ENCODE measurements at regions not wholly inside any gene's neighbourhood (a gene's known extent, or its start where the extent isn't known, plus 50 kb on each side); places are given as distances from the start of the nearest gene placed in this dataset.

- Mint-ChIP-seq H3K4me3 (no peak overlapping the region), H3K27me3 (no peaks in the 10 kb centered on the region), H3K4me1 (no peaks in the 10 kb centered on the region), H3K9me3 (peaks cover 2% of the 10 kb centered on the region), H3K36me3 (no peaks in the 10 kb centered on the region), H3K27ac (no peak overlapping the region)
- ATAC-seq (ENCODE audit: low read depth) (no peak), DNase-seq (ENCODE audit: low spot score in 2 of 2) (no peak)
Measured at GRCh38 chr2:199115169-199115568, 342.6 kb downstream of the SATB2 start.

- Mint-ChIP-seq H3K4me3 (no peak overlapping the region), H3K27ac (no peak overlapping the region), H3K9me3 (peaks cover 2% of the 10 kb centered on the region), H3K36me3 (no peaks in the 10 kb centered on the region), H3K4me1 (no peaks in the 10 kb centered on the region), H3K27me3 (no peaks in the 10 kb centered on the region)
- no peak for DNase-seq (ENCODE audit: low spot score in 2 of 2)
- ATAC-seq (ENCODE audit: low read depth): no peak
Measured at GRCh38 chr2:199113111-199113510, 344.6 kb downstream of the SATB2 start.

GRCh38 chr2:199111458-199111857, 346.3 kb downstream of the SATB2 start:
- no peaks in the 10 kb centered on the region for H3K27me3 Mint-ChIP-seq
- H3K36me3 Mint-ChIP-seq: no peaks in the 10 kb centered on the region
- H3K4me3 Mint-ChIP-seq: no peak overlapping the region
- no peak for DNase-seq (ENCODE audit: low spot score in 2 of 2)
- H3K9me3 Mint-ChIP-seq: peaks cover 2% of the 10 kb centered on the region
- H3K4me1 Mint-ChIP-seq: no peaks in the 10 kb centered on the region
- ATAC-seq (ENCODE audit: low read depth): no peak
- no peak overlapping the region for H3K27ac Mint-ChIP-seq

- H3K4me3 Mint-ChIP-seq: no peak overlapping the region
- no peaks in the 10 kb centered on the region for H3K36me3 Mint-ChIP-seq
Measured at GRCh38 chr2:199108056-199108455, 349.7 kb downstream of the SATB2 start.

GRCh38 chr2:199105826-199106225, 351.9 kb downstream of the SATB2 start:
- no peaks in the 10 kb centered on the region for H3K27me3 Mint-ChIP-seq
- ATAC-seq (ENCODE audit: low read depth): no peak

More at GRCh38 chr2:199108056-199108455, 349.7 kb downstream of the SATB2 start:
- Mint-ChIP-seq H3K27ac (no peak overlapping the region), H3K27me3 (no peaks in the 10 kb centered on the region), H3K4me1 (no peaks in the 10 kb centered on the region), H3K9me3 (no peaks in the 10 kb centered on the region)
- no peak for DNase-seq (ENCODE audit: low spot score in 2 of 2)
- ATAC-seq (ENCODE audit: low read depth): no peak

GRCh38 chr2:199101487-199101886, 356.3 kb downstream of the SATB2 start:
- H3K36me3 Mint-ChIP-seq: no peaks in the 10 kb centered on the region
- H3K27ac Mint-ChIP-seq: no peak overlapping the region
- no peaks in the 10 kb centered on the region for H3K4me1 Mint-ChIP-seq
- ATAC-seq (ENCODE audit: low read depth): no peak
- no peaks in the 10 kb centered on the region for H3K9me3 Mint-ChIP-seq
- H3K4me3 Mint-ChIP-seq: no peak overlapping the region
- H3K27me3 Mint-ChIP-seq: no peaks in the 10 kb centered on the region
- no peak for DNase-seq (ENCODE audit: low spot score in 2 of 2)

More at GRCh38 chr2:199105826-199106225, 351.9 kb downstream of the SATB2 start:
- no peak overlapping the region for H3K27ac Mint-ChIP-seq
- no peaks in the 10 kb centered on the region for H3K9me3 Mint-ChIP-seq
- H3K4me3 Mint-ChIP-seq: no peak overlapping the region
- DNase-seq (ENCODE audit: low spot score in 2 of 2): no peak
- no peaks in the 10 kb centered on the region for H3K4me1 Mint-ChIP-seq
- H3K36me3 Mint-ChIP-seq: no peaks in the 10 kb centered on the region

GRCh38 chr2:199100326-199101110, 357.2 kb downstream of the SATB2 start:
- Mint-ChIP-seq H3K4me1 (no peaks in the 10 kb centered on the region), H3K27me3 (no peaks in the 10 kb centered on the region), H3K4me3 (no peak overlapping the region), H3K36me3 (no peaks in the 10 kb centered on the region), H3K27ac (no peak overlapping the region), H3K9me3 (no peaks in the 10 kb centered on the region)
- ATAC-seq (ENCODE audit: low read depth) (no peak), DNase-seq (ENCODE audit: low spot score in 2 of 2) (no peak)

- no peak overlapping the region for H3K27ac Mint-ChIP-seq
- no peaks in the 10 kb centered on the region for H3K27me3 Mint-ChIP-seq
- DNase-seq (ENCODE audit: low spot score in 2 of 2) (no peak), ATAC-seq (ENCODE audit: low read depth) (no peak)
- H3K4me1 Mint-ChIP-seq: no peaks in the 10 kb centered on the region
- no peak overlapping the region for H3K4me3 Mint-ChIP-seq
- H3K36me3 Mint-ChIP-seq: no peaks in the 10 kb centered on the region
- H3K9me3 Mint-ChIP-seq: peaks cover 2% of the 10 kb centered on the region
Measured at GRCh38 chr2:199092419-199092818, 365.3 kb downstream of the SATB2 start.

GRCh38 chr2:199085261-199085660, 372.5 kb downstream of the SATB2 start:
- DNase-seq (ENCODE audit: low spot score in 2 of 2): no peak
- Mint-ChIP-seq H3K4me3 (no peak overlapping the region), H3K27me3 (no peaks in the 10 kb centered on the region), H3K9me3 (no peaks in the 10 kb centered on the region), H3K4me1 (no peaks in the 10 kb centered on the region), H3K27ac (no peak overlapping the region), H3K36me3 (no peaks in the 10 kb centered on the region)
- no peak for ATAC-seq (ENCODE audit: low read depth)

- Mint-ChIP-seq H3K4me3 (no peak overlapping the region), H3K4me1 (no peaks in the 10 kb centered on the region), H3K27ac (no peak overlapping the region), H3K9me3 (peaks cover 5% of the 10 kb centered on the region), H3K27me3 (no peaks in the 10 kb centered on the region), H3K36me3 (no peaks in the 10 kb centered on the region)
- no peak for ATAC-seq (ENCODE audit: low read depth)
- no peak for DNase-seq (ENCODE audit: low spot score in 2 of 2)
Measured at GRCh38 chr2:199070322-199070949, 387.3 kb downstream of the SATB2 start.

- Mint-ChIP-seq H3K27ac (no peak overlapping the region), H3K36me3 (no peaks in the 10 kb centered on the region), H3K4me1 (no peaks in the 10 kb centered on the region), H3K27me3 (no peaks in the 10 kb centered on the region), H3K4me3 (no peak overlapping the region), H3K9me3 (peaks cover 17% of the 10 kb centered on the region)
- DNase-seq (ENCODE audit: low spot score in 2 of 2): no peak
- ATAC-seq (ENCODE audit: low read depth): no peak
Measured at GRCh38 chr2:199064201-199064600, 393.5 kb downstream of the SATB2 start.

- Mint-ChIP-seq H3K4me3 (no peak overlapping the region), H3K36me3 (no peaks in the 10 kb centered on the region), H3K27ac (no peak overlapping the region), H3K4me1 (no peaks in the 10 kb centered on the region), H3K9me3 (peaks cover 8% of the 10 kb centered on the region), H3K27me3 (no peaks in the 10 kb centered on the region)
- no peak for DNase-seq (ENCODE audit: low spot score in 2 of 2)
- no peak for ATAC-seq (ENCODE audit: low read depth)
Measured at GRCh38 chr2:199057936-199058335, 399.8 kb downstream of the SATB2 start.

GRCh38 chr2:199055336-199055735, 402.4 kb downstream of the SATB2 start:
- Mint-ChIP-seq H3K9me3 (peaks cover 4% of the 10 kb centered on the region), H3K4me3 (no peak overlapping the region), H3K27me3 (no peaks in the 10 kb centered on the region), H3K27ac (no peak overlapping the region), H3K36me3 (no peaks in the 10 kb centered on the region), H3K4me1 (no peaks in the 10 kb centered on the region)
- ATAC-seq (ENCODE audit: low read depth): no peak
- DNase-seq (ENCODE audit: low spot score in 2 of 2): no peak

- peaks cover 1% of the 10 kb centered on the region for H3K9me3 Mint-ChIP-seq
- no peaks in the 10 kb centered on the region for H3K27me3 Mint-ChIP-seq
- no peak overlapping the region for H3K27ac Mint-ChIP-seq
- H3K4me3 Mint-ChIP-seq: no peak overlapping the region
- H3K36me3 Mint-ChIP-seq: no peaks in the 10 kb centered on the region
- H3K4me1 Mint-ChIP-seq: no peaks in the 10 kb centered on the region
- no peak for DNase-seq (ENCODE audit: low spot score in 2 of 2)
- ATAC-seq (ENCODE audit: low read depth): no peak
Measured at GRCh38 chr2:199042660-199043379, 414.9 kb downstream of the SATB2 start.

All from memory B cell (primary cell).